H7 (cell line): ENCODE measurements at regions not wholly inside any gene's neighbourhood (a gene's known extent, or its start where the extent isn't known, plus 50 kb on each side); places are given as distances from the start of the nearest gene placed in this dataset.
"Not testable (repeated sequence)": the region's sequence is repeated elsewhere in the genome, so short reads cannot be mapped to it uniquely, and the experiment has no call there.

Source experiments
- DNase-seq: peaks from one replicate; pipeline ENCODE4 v3.0.0; 2012
- H3K27me3 ChIP-seq: 2 replicates; pipeline ENCODE4 v1.6.0; 2011; ENCODE audit warnings: mild to moderate bottlenecking, low read length; ENCODE audit not compliant: control insufficient read depth, insufficient read depth
- H3K36me3 ChIP-seq: replicated peaks from 2 replicates; pipeline ENCODE4 v1.5.1; 2011; ENCODE audit warnings: low read length; ENCODE audit not compliant: control insufficient read depth, insufficient read depth
- H3K4me3 ChIP-seq: 2 replicates; pipeline ENCODE4 v1.5.1; 2011; ENCODE audit warnings: low read depth, mild to moderate bottlenecking, control low read depth, low read length, moderate library complexity; ENCODE audit not compliant: insufficient read depth

DNA sequence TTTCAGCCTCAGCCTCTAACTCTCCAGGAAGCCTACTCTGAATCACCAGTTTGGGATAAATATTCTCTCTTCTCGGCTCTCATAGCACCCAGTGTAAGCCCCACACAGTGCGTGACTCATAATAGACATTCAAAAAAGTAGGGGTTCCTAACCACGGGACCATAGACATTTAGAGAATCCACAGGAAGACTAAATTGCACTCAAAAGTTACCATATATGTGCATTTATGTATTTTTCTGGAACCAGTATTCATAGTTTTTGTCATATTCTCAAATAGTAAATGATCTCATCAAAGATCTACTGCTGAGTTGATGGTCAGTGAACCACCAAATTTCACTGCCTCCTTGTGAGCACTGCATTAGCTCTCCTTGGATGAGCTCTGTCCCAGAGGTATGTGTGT lies 625.7 kb downstream of the SMARCA1 start:
- Histone ChIP-seq H3K4me3 (no peak overlapping the region), H3K27me3 (no peaks in the 10 kb centered on the region), H3K36me3 (no peaks in the 10 kb centered on the region)
- no peak for DNase-seq

DNA sequence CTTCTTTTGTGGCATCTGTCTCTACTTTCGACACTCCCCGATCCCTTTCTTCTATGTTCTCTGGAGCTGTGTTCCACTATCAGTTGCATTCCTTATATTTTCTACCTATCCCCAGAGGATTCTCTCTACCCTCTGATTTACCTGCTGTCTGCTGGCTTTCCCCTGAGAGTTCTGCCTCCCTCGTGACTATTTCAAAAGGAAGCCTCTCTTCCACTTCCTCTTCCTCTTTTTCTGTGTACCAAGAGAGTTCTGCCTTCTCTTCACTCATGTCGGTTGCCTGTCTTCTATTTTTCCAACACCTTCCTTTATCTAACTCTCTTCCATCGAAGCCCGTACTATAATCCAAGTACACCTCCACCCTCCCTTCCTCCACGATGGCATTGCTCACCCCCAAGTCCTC lies 631.7 kb downstream of the SMARCA1 start:
- H3K27me3 ChIP-seq = no peaks in the 10 kb centered on the region
- H3K36me3 ChIP-seq = no peaks in the 10 kb centered on the region
- H3K4me3 ChIP-seq = no peak overlapping the region
- no peak for DNase-seq

DNA sequence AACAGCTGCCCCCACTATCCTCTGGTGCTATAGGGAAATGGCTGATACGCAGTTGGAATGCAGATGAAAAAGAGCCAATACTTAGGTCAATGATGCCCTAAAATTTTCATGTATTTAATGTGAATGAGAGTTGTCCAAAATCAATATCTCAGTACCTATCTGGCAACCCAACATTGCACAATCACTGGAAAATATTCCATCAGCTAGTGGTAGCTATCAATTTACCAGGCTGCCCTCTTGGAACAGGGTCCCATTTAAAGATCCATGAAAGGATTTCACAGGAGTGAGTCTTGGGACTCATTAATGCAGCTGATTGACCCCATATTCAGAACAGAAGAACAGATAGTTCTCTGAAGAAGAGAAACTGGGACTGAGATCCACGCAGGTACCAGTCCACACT lies 638.9 kb downstream of the SMARCA1 start:
- Histone ChIP-seq H3K36me3 (no peaks in the 10 kb centered on the region), H3K4me3 (no peak overlapping the region), H3K27me3 (no peaks in the 10 kb centered on the region)
- DNase-seq = no peak

DNA sequence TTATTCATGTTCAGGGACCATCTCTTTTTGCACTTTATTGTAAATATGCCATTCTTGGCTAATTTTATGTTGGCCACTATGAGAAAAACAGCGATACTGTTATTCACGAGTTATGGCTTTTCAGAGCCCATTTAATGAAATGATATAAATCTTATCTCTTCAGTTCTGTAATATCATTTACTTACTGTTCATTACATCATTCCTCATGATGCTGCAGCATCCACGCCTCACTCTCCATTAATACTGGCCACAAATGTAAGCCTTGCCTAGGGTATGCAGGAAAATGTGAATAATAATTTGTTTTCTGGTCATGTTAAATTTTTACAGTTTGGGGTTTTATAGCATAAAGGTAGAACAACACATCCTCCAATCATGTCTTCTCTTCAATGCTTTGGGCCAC lies 639.6 kb downstream of the SMARCA1 start:
- no peak overlapping the region for H3K4me3 ChIP-seq
- no peaks in the 10 kb centered on the region for H3K27me3 ChIP-seq
- H3K36me3 ChIP-seq = no peaks in the 10 kb centered on the region
- no peak for DNase-seq

DNA sequence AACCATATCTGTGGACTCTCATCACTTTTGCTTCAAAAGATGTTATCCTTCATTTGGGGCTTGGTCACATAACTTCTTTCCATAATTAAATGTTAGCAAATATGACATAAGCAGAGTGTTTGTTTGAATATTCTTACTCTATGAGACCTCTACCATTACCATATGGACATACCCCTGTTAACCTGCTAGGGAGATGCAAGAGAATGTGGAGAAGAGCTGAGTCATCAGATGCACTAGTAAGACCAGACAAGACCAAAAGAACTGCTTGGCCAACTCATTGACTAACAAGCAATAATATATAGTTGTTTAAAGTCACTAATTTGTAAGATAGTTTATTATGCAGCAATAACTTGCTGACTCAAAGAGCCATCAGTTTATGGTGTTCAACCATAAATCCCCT lies 652.9 kb downstream of the SMARCA1 start:
- Histone ChIP-seq H3K27me3 (no peaks in the 10 kb centered on the region), H3K4me3 (no peak overlapping the region), H3K36me3 (no peaks in the 10 kb centered on the region)
- DNase-seq = no peak

DNA sequence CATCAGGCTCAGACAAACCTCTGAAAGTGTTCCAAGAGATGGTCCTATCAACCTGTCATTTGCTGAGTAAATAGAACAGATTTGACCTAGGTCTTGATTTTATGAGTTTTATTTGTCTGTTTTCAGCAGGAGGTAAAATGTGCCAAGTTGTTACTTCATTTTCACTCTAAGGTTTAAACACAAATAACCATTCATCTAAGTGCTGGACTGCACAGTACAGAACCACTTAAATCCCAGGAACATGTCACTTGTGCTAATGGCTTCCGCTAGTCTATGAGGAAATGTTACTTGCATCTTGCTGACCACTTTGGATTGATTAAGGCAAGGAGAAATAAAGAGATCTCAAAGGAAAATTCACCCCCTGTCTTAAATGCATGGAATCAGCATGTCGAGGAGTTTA lies 660.7 kb downstream of the SMARCA1 start:
- no peaks in the 10 kb centered on the region for H3K27me3 ChIP-seq
- H3K4me3 ChIP-seq = no peak overlapping the region
- DNase-seq = no peak
- H3K36me3 ChIP-seq = no peaks in the 10 kb centered on the region

DNA sequence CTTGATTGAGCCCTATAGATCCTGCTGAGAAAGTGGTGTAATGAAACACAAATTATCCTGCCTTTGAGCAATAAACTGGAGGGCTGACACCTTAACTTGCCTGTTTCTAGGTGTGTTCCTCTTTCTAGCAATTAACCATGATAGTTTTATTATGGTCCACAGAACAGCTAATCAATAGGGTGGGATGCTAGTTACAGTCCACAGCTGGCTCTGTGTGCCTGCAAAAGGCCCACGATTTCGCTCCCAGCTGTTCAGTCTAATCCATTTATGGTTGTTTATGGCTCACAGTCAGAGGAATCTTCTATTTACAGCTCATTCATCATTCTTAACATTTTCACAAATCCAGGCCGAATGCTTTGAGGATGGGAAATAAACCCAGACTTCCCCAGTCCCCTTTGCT lies 674.9 kb downstream of the SMARCA1 start:
- Histone ChIP-seq H3K36me3 (no peaks in the 10 kb centered on the region), H3K27me3 (no peaks in the 10 kb centered on the region), H3K4me3 (no peak overlapping the region)
- DNase-seq = no peak

DNA sequence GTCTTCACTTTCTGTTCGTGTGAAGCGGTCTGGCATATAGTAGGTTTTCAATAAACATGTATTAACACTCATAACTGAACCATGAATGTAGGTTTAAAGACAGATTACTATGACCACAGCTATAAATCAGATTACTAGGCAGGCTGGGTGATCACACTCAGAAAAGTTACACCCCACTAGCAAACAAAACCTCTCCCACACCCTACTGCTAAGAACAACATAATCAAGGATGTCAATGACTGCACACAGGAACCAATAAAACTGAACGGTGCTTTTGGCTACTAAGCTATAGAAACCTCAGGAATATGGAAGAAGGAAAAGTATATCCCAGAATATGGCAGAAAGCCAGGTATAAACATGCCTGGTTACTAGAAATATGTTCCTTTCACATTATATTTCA lies 676.9 kb downstream of the SMARCA1 start:
- no peaks in the 10 kb centered on the region for H3K27me3 ChIP-seq
- DNase-seq = no peak
- H3K36me3 ChIP-seq = no peaks in the 10 kb centered on the region
- H3K4me3 ChIP-seq = no peak overlapping the region

DNA sequence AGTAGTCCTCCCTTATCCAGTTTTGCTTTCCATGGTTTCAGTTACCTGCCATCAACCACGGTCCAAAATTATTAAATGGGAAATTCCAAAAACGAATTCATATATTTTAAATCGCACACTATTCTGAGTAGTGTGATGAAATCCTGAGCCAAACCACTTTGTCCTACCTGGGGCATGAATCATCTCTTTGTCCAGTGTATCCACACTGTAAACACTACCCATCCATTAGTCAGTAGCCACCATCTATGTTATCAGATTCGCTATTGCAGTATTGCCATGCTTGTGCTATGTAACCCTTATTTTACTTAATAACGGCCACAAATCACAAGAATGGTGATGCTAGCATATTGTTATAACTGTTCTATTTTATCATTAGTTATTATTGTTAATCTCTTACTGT lies 704.6 kb downstream of the SMARCA1 start:
- no peaks in the 10 kb centered on the region for H3K27me3 ChIP-seq
- no peaks in the 10 kb centered on the region for H3K36me3 ChIP-seq
- H3K4me3 ChIP-seq = no peak overlapping the region
- no peak for DNase-seq

DNA sequence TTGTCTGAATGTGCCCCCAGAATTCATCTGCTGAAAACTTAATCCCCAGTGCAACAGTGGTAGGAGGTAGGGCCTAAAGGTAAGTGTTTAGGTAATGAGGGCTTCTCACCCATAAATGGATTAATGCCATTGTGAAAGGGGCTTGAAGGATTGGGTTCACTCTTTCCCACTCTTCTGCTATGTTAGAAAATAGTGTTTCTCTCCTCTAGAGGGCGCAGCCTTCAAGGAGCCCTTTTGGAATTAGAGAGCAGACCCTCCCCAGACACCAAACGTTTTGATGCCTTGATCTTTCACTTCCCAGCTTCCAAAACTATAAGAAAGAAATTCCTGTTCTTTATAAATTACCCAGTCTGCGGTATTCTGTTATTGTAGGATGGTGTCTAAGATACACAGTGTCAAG lies 706.4 kb downstream of the SMARCA1 start:
- no peaks in the 10 kb centered on the region for H3K36me3 ChIP-seq
- no peak overlapping the region for H3K4me3 ChIP-seq
- peak; percentile 53 for DNase-seq
- no peaks in the 10 kb centered on the region for H3K27me3 ChIP-seq

DNA sequence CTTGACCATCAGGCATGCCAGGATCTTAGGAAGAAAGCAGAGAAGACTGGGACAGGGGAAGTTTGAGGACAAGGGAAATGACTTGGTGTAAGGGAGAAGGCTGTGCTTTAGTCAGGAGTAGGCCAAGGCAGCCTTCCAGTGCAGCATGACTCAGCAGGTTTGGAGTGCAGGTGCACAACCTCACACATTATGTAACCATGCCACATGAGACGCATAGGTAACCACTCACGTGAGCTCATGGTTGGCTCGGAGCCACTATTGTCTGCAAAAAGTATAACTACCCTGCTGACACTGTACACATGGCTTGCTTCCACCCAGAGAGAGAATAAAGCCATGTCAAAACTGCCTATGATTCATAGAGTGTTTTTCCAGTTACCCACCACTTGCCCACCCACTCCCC lies 715.9 kb downstream of the SMARCA1 start:
- Histone ChIP-seq H3K4me3 (no peak overlapping the region), H3K36me3 (no peaks in the 10 kb centered on the region), H3K27me3 (no peaks in the 10 kb centered on the region)
- DNase-seq = no peak

DNA sequence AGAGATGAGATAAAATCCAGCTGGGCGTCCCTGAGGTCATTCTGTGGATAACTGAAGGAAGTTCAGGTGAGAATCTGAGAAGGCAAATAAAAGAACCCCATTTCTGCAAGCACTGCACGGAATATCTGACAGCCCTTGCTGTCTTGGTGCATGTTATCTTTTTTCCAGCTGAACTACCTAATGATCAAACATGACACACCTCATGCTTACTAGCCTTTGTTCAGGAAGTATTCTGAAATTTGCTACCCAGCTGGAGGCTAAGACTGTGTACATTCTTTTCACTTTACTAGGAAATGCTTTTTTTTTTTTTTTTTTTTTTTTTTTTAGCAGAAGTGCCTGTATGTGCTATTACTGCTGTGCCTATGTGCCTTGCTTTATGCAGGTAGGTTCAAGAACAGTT lies 718.1 kb downstream of the SMARCA1 start:
- Histone ChIP-seq H3K27me3 (no peaks in the 10 kb centered on the region), H3K4me3 (no peak overlapping the region), H3K36me3 (no peaks in the 10 kb centered on the region)
- DNase-seq = no peak

DNA sequence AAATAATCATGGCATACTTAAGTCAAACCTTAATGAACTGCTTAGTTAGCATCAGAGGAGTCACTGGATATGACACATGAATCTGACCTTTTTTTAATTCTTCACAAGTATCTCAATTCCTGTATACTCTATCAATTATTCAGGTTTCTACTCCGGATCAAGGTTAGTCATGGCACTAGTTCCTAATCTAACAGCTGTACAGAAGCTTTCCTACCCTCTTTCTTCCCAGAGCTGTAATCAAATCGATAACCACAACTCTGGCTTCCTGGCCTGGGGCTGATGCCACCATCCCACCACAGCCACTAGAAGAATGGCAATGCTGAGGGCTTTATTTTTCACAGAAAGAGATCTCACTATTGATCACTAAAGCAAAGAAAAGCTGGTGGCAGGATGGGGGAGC lies 718.5 kb downstream of the SMARCA1 start:
- no peaks in the 10 kb centered on the region for H3K27me3 ChIP-seq
- no peak for DNase-seq
- H3K36me3 ChIP-seq = no peaks in the 10 kb centered on the region
- no peak overlapping the region for H3K4me3 ChIP-seq

DNA sequence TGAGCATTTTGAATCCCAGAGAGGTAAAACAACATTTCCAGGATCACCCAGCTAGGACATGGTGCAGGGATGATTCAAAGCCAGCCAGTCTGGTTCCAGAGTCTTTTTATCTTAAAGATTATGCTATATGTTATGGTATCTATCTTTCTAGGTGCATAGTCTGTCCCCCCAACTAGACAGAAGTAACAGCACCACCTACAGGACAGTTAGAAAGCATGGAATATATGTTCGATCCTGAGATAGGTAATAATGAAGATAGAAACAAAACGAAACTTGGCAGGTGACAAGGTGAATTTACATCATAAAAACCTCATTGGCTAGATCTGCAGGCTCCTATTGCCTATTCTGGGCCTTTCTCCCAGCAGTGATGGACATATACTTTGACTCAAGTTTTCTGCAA lies 723.2 kb downstream of the SMARCA1 start:
- no peaks in the 10 kb centered on the region for H3K36me3 ChIP-seq
- peak; percentile 46 for DNase-seq
- no peaks in the 10 kb centered on the region for H3K27me3 ChIP-seq
- H3K4me3 ChIP-seq = no peak overlapping the region

DNA sequence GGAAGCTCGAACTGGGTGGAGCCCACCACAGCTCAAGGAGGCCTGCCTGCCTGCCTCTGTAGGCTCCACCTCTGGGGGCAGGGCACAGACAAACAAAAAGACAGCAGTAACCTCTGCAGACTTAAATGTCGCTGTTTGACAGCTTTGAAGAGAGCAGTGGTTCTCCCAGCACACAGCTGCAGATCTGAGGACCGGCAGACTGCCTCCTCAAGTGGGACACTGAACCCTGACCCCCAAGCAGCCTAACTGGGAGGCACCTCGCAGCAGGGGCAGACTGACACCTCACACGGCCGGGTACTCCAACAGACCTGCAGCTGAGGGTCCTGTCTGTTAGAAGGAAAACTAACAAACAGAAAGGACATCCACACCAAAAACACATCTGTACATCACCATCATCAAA lies 730.9 kb upstream of the ACTRT1 start:
- H3K27me3 ChIP-seq, H3K4me3 ChIP-seq, DNase-seq, H3K36me3 ChIP-seq: not testable (repeated sequence)

DNA sequence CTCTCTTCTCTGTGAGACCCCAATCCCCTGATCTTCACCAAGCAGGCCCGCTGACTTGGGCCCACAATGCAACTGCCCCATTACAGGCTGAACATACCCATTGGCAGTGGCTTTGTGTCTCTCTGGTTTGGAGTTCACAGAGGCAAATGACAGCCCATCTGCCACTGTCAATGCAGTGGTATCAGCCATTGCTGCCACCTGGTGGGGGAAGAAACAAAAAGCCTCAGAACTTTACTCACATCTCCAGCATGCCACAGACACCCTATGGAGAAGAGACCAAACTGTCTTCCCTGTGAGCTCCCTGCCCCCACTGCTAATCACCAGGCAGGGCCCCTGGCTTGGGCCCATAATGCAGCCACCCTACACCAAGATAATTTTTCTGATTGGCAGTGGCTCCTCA lies 729.3 kb upstream of the ACTRT1 start:
- DNase-seq = peak; percentile 58
- H3K27me3 ChIP-seq = no peaks in the 10 kb centered on the region
- peaks cover 4% of the 10 kb centered on the region for H3K36me3 ChIP-seq
- no peak overlapping the region for H3K4me3 ChIP-seq
